HG02938 (cell line): ENCODE measurements at regions not wholly inside any gene's neighbourhood (a gene's known extent, or its start where the extent isn't known, plus 50 kb on each side); places are given as distances from the start of the nearest gene placed in this dataset.
"Not testable (repeated sequence)": the region's sequence is repeated elsewhere in the genome, so short reads cannot be mapped to it uniquely, and the experiment has no call there.

Source experiments
- ATAC-seq: cut with Tn5 transposase; IDR thresholded peaks from one replicate; pipeline ENCODE4 v1.9.1; 2021; ENCODE audit warnings: mild to moderate bottlenecking, moderate library complexity; ENCODE audit not compliant: unreplicated experiment

DNA sequence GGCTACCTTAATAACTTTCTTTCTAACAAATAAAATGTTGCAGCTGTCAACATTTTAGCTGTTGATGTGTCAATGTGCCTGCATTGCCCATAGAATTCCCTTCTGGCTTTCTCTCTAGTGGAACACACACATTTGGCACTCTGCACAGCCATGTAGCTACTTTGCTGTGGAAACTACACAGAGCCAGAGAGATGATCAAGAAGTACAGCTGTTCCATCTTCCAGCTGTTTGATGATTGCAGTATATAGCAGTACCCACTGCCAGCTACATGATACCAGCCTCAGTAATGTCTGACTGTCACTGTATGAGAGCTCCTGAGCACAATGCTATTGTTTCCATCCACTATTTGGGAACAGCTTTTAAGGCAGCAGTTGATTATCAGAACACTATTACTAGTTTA, 843.0 kb downstream of the PCDH17 start:
- ATAC-seq: no peak

GRCh38 chr13:58476206-58476918, 844.8 kb downstream of the PCDH17 start:
- ATAC-seq: no peak

DNA sequence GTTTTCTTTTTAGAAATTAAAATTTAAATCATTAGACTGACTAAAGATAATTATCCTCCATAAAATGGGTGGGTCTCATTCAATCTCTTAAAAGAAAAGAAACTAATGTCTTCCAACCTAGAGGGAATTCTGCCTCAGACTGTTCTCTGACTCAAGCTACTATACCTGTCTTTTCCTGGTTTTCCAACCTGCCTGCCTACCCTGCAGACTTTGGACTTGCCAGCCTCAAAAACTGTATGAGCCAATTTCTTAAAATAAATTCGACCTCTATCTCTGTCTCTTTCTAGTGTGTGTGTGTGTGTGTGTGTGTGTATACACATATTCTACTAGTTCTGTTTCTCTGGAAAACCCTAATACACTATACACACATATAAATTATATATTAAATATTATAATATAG, 847.3 kb downstream of the PCDH17 start:
- no peak for ATAC-seq

DNA sequence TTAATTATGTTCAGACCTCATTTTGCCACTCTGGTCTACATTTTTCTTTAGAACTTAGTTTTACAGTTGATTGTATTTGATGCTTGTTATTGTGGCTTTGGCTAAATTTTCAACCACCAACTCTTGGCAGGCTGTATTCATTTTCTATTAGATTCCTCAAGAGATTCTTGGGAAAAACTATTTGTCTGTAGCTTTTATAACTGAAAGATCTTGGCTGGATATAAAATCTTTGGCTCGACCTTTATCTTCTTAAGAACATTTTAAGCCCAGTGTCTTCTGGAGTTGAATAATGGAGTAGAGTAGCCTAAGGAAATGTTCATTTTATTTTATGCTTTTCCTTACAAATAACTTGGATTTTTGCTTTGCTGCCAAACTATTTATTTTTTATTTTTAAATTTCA, 848.5 kb downstream of the PCDH17 start:
- no peak for ATAC-seq

GRCh38 chr13:58488251-58488650, 856.7 kb downstream of the PCDH17 start:
- no peak for ATAC-seq

GRCh38 chr13:58495668-58496067, 864.1 kb downstream of the PCDH17 start:
- no peak for ATAC-seq

GRCh38 chr13:58500938-58501337, 869.4 kb downstream of the PCDH17 start:
- no peak for ATAC-seq

DNA sequence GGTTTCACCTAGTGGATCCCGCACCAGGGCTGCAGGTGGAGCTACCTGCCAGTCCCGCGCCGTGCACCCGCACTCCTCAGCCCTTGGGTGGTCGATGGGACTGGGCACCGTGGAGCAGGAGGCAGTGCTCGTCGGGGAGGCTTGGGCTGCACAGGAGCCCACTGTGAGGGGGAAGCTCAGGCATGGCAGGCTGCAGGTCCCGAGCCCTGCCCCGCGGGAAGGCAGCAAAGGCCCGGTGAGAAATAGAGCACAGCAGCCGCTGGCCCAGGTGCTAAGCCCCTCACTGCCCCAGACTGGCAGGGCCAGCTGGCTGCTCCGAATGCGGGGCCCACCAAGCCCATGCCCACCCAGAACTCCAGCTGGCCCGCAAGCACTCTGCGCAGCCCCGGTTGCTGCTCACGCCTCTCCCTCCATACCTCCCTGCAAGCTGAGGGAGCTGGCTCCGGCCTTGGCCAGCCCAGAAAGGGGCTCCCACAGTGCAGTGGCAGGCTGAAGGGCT, 872.7 kb downstream of the PCDH17 start:
- not testable (repeated sequence) for ATAC-seq

- ATAC-seq: not testable (repeated sequence)
Observed at GRCh38 chr13:58505262-58505920, 873.8 kb downstream of the PCDH17 start.

GRCh38 chr13:58528351-58528750, 896.8 kb downstream of the PCDH17 start:
- no peak for ATAC-seq

DNA sequence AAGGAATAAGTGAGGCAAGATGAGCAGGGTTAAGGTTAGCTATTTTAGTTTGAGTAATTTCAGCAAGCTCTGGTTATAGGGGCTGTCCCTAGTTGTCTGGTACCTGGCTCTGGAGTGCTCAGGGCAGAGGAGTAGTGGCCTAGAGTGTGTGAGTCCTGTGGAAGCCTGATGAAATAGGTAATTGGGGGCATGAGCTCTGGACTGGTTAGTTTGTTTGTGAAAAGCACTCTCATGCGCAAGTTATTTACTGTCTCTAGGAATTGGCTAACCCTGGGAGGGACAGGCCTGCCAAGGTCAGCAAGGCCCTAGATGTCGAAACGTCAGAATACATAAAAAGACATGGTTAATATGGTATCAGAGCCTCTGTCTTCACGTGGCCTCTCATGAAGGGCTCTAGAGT, 900.1 kb downstream of the PCDH17 start:
- ATAC-seq: no peak

GRCh38 chr13:58542530-58542929, 911.0 kb downstream of the PCDH17 start:
- ATAC-seq: no peak

- no peak for ATAC-seq
Observed at GRCh38 chr13:58547419-58547818, 915.9 kb downstream of the PCDH17 start.

- no peak for ATAC-seq
Observed at GRCh38 chr13:58566176-58566575, 934.6 kb downstream of the PCDH17 start.

DNA sequence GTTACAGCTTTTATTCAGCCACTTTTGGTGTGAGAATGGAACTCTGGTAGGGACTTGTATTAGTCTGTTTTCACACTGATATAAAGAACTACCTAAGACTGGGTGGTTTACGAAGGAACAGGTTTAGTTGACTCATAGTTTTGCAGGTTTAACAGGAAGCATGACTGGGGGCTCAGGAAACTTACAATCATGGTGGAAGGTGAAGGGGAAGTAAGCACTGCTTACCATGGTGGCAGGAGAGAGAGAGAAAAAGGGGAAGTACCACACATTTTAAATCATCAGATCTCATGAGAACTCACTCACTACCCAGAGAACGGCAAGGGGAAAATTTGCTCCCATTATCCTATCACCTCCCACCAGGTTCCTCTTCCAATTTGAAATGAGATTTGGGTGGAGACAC, 942.2 kb downstream of the PCDH17 start:
- ATAC-seq: no peak

- no peak for ATAC-seq
Observed at GRCh38 chr13:58574791-58575190, 943.2 kb downstream of the PCDH17 start.

DNA sequence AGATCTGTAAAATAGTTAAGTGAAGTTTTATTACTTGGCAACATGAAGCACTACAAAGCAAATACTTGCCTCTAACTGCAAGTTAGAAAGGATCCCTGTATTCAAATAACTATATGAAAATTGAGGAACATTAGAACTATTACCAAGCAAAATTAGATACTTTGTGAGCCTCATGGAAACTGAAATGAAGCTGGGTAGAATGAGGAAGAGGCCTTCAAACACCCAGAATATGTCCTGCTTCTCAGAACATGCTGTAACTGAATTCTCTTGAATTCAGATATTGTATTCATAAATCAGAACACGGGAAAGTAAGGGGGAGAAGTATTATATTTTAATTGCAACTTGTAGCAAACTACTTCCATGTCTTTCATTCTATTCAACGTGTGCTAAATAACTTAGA, 947.9 kb downstream of the PCDH17 start:
- no peak for ATAC-seq

- no peak for ATAC-seq
Observed at GRCh38 chr13:58583966-58584365, 952.4 kb downstream of the PCDH17 start.

DNA sequence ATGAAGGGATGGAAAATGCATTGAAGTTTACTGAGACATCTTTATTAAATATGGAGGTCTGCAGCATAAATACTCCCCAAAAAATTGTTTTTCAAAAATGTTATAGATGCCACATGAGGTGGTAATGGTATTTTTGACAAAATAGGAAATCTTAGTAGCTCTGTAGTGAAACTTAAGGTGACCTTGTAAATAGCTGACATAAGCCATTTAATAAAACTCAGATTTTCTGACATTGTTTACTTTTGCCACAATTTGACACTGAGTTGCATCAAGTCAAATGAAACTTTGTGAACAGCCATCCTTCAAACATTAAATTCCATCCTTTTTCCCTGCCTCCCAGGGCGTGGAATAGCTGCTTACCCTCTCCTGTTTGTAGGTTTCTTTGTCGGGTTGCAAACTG, 953.1 kb downstream of the PCDH17 start:
- ATAC-seq: no peak

DNA sequence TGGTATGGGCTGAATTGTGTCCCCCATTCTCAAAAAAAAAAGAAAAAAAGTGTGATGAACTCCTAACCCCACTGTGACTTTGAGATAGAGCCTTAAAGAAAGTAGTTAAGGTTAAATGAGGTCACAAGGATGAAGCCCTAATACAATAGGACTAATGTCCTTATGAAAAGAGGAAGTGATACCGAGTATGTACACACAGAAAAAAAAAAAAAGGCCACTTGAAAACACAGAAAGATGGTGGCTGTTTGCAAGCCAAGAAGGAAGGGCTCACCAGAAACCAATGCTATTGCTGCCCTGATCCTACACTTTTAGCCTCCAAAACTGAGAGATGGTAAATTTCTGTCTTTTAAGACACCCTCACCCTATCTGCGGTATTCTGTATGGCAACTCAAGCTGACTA, 955.6 kb downstream of the PCDH17 start:
- ATAC-seq: peak; percentile 96

DNA sequence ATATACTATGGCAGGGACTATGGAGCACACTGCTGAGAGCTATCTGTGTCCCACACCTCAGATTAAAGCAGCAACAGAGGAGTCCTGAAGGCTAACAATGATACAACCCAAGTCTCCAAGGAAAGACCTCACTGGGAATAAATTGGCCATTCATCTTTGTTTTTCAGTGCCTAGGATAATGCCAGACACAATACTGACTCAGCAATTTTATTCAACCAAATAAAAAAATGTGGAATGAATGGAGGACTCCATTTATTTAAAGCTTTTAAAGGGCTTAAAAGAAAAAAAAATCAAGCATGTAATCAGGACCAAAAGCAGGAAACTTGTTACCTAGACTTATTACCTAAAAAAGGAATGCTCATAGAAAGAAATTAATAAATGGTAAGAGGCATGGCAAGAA, 960.5 kb downstream of the PCDH17 start:
- no peak for ATAC-seq

- no peak for ATAC-seq
Observed at GRCh38 chr13:58592786-58593185, 961.2 kb downstream of the PCDH17 start.
